ENCODE measurements at regions not wholly inside any gene's neighbourhood (a gene's known extent, or its start where the extent isn't known, plus 50 kb on each side); places are given as distances from the start of the nearest gene placed in this dataset.

DNA sequence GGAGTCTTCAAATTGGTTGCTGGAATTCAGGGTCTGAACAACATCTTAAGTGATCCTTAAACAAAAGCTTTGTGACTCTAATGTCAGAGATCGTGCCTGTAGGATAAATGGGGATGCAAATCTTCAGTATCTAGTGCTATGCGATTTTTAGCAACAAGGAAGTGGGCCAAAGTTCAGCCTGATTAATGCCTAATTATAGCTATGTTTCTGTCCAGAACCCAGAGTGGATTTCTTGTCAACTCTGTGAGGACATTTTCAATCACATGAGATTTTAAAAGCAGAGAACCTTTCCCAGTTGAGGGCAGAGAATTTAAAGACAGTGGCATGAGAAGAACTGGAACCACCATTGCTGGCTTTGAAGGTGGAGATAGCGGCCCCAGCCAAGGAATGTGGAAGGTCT, 84.3 kb upstream of the PCDH9 start:
- TF ChIP-seq CTCF (IDR thresholded peaks at IDR 0.05) = no peak
- TF ChIP-seq POLR2A (IDR thresholded peaks at IDR 0.05) = no peak
